OCI-LY7 (cell line): ENCODE measurements at regions not wholly inside any gene's neighbourhood (a gene's known extent, or its start where the extent isn't known, plus 50 kb on each side); places are given as distances from the start of the nearest gene placed in this dataset.

Experiments
- BruUV-seq: library from RNA; stranded (reverse); fragments of 400-500 nt; replicated peaks from 2 replicates; lab custom pipeline; 2021; lab: Mats Ljungman, UMichigan
- CTCF ChIA-PET: fragments of 300-600 bp; sonication (Branson Sonifier 250); formaldehyde crosslinking; loops from one replicate; lab custom pipeline; 2022; ENCODE audit warnings: antibody characterized with exemption; ENCODE audit not compliant: unreplicated experiment; lab: Charles Lee
- POLR2A ChIA-PET: fragments of 300-600 bp; sonication (Branson Sonifier 250); formaldehyde crosslinking; loops from one replicate; lab custom pipeline; 2022; ENCODE audit warnings: antibody characterized with exemption; lab: Charles Lee
- DNase-seq: peaks from one replicate; pipeline ENCODE4 v3.0.0-alpha.2; 2015; ENCODE audit warnings: low spot score
- H2AFZ ChIP-seq: fragments of 200-600 bp; sonication (generic), shearing (Covaris generic); 2 replicates; pipeline ENCODE4 v1.6.1; 2014; ENCODE audit warnings: mild to moderate bottlenecking, antibody characterized with exemption, low read length, moderate library complexity
- H3K27ac ChIP-seq: fragments of 200-600 bp; sonication (generic); 2 replicates; pipeline ENCODE4 v1.5.1; 2014; ENCODE audit warnings: mixed run types, low read depth, mild to moderate bottlenecking, moderate library complexity, low read length, inconsistent platforms; ENCODE audit not compliant: poor library complexity, severe bottlenecking
- H3K36me3 ChIP-seq: fragments of 200-600 bp; sonication (generic); 2 replicates; pipeline ENCODE4 v1.6.1; 2014; ENCODE audit warnings: mild to moderate bottlenecking, antibody characterized with exemption, low read length, moderate library complexity, mixed read lengths; ENCODE audit not compliant: insufficient read depth
- H3K4me1 ChIP-seq: fragments of 200-600 bp; sonication (generic); 2 replicates; pipeline ENCODE4 v1.5.1; 2014; ENCODE audit warnings: mild to moderate bottlenecking, low read length; ENCODE audit not compliant: insufficient read depth, poor library complexity, severe bottlenecking
- H3K4me2 ChIP-seq: fragments of 200-600 bp; sonication (generic); 2 replicates; pipeline ENCODE4 v1.6.1; 2014; ENCODE audit warnings: mild to moderate bottlenecking, low read length
- H3K4me3 ChIP-seq: fragments of 200-600 bp; sonication (generic); 2 replicates; pipeline ENCODE4 v1.5.1; 2014; ENCODE audit warnings: mild to moderate bottlenecking, low read depth, low read length; ENCODE audit not compliant: poor library complexity, severe bottlenecking
- H3K79me2 ChIP-seq: fragments of 200-600 bp; sonication (generic); 2 replicates; pipeline ENCODE4 v1.6.1; 2016; ENCODE audit warnings: low read depth, mild to moderate bottlenecking, low read length, moderate library complexity, mixed read lengths; ENCODE audit not compliant: insufficient read depth
- H3K9me2 ChIP-seq: fragments of 200-600 bp; sonication (generic); 2 replicates; pipeline ENCODE4 v1.6.1; 2016; ENCODE audit warnings: mild to moderate bottlenecking, low read length, mixed read lengths; ENCODE audit not compliant: insufficient read depth
- H3K9me3 ChIP-seq: fragments of 200-600 bp; sonication (generic); 2 replicates; pipeline ENCODE4 v1.6.1; 2014; ENCODE audit warnings: mild to moderate bottlenecking, mixed run types, low read length, mixed read lengths
- H4K20me1 ChIP-seq: fragments of 200-600 bp; sonication (generic); 2 replicates; pipeline ENCODE4 v1.6.1; 2014; ENCODE audit warnings: mild to moderate bottlenecking, antibody characterized with exemption, low read length, moderate library complexity, mixed read lengths; ENCODE audit not compliant: insufficient read depth
- CTCF ChIP-seq: fragments of 200-600 bp; sonication (generic); conservative IDR thresholded peaks from 2 replicates; pipeline ENCODE4 v1.5.1; 2014; ENCODE audit warnings: mild to moderate bottlenecking, antibody characterized with exemption, low read length, moderate library complexity, mixed read lengths
- EZH2phosphoT487 ChIP-seq: fragments of 200-600 bp; sonication (generic); IDR thresholded peaks from 2 replicates; pipeline ENCODE4 v1.6.1; 2018; ENCODE audit warnings: low read depth, borderline replicate concordance, mild to moderate bottlenecking, mixed run types, antibody characterized with exemption, low read length, moderate library complexity, mixed read lengths
- intact Hi-C: fragments of 100-400 bp; cut with micrococcal nuclease; formaldehyde crosslinking; loops from one replicate; pipeline ENCODE4 v1.10.0; 2022; ENCODE audit not compliant: unreplicated experiment

GRCh38 chr2:228902176-228902575 is 368.9 kb downstream of the PID1 start:
- no peaks in the 10 kb centered on the region for H3K36me3 ChIP-seq
- no peak overlapping the region for H3K4me2 ChIP-seq
- TF ChIP-seq EZH2phosphoT487 (no peak), CTCF (no peak)
- H2AFZ ChIP-seq = no peak overlapping the region
- no peaks in the 10 kb centered on the region for H3K9me3 ChIP-seq
- no peaks in the 10 kb centered on the region for H3K4me1 ChIP-seq
- no peak for DNase-seq
- no TSS peak for BruUV-seq
- no peak overlapping the region for H3K4me3 ChIP-seq
- no peak overlapping the region for H3K27ac ChIP-seq
- ChIA-PET POLR2A (no interaction called here), CTCF (no interaction called here)
- no peaks in the 10 kb centered on the region for H3K79me2 ChIP-seq
- intact Hi-C loops = no loop called here
- no peaks in the 10 kb centered on the region for H4K20me1 ChIP-seq
- no peaks in the 10 kb centered on the region for H3K9me2 ChIP-seq

GRCh38 chr2:228901531-228901930 is 369.6 kb downstream of the PID1 start:
- Histone ChIP-seq H3K27ac (no peak overlapping the region), H3K36me3 (no peaks in the 10 kb centered on the region), H3K79me2 (no peaks in the 10 kb centered on the region), H3K4me1 (no peaks in the 10 kb centered on the region), H3K9me2 (no peaks in the 10 kb centered on the region), H3K9me3 (no peaks in the 10 kb centered on the region), H4K20me1 (no peaks in the 10 kb centered on the region), H2AFZ (no peak overlapping the region), H3K4me3 (no peak overlapping the region), H3K4me2 (no peak overlapping the region)
- no peak for DNase-seq
- ChIA-PET POLR2A (no interaction called here), CTCF (no interaction called here)
- intact Hi-C loops = no loop called here
- no peak for TF ChIP-seq CTCF
- TF ChIP-seq EZH2phosphoT487 = no peak
- no TSS peak for BruUV-seq

GRCh38 chr2:228878138-228878537 is 392.9 kb downstream of the PID1 start:
- Histone ChIP-seq H3K27ac (no peak overlapping the region), H3K4me2 (no peak overlapping the region), H3K36me3 (no peaks in the 10 kb centered on the region), H3K4me1 (no peaks in the 10 kb centered on the region), H3K4me3 (no peak overlapping the region), H2AFZ (no peak overlapping the region), H4K20me1 (no peaks in the 10 kb centered on the region), H3K9me3 (no peaks in the 10 kb centered on the region), H3K9me2 (no peaks in the 10 kb centered on the region), H3K79me2 (no peaks in the 10 kb centered on the region)
- TF ChIP-seq CTCF (no peak), EZH2phosphoT487 (no peak)
- no peak for DNase-seq
- ChIA-PET CTCF (no interaction called here), POLR2A (no interaction called here)
- intact Hi-C loops = no loop called here
- BruUV-seq = no TSS peak
